ENCODE measurements at regions not wholly inside any gene's neighbourhood (a gene's known extent, or its start where the extent isn't known, plus 50 kb on each side); places are given as distances from the start of the nearest gene placed in this dataset.

DNA sequence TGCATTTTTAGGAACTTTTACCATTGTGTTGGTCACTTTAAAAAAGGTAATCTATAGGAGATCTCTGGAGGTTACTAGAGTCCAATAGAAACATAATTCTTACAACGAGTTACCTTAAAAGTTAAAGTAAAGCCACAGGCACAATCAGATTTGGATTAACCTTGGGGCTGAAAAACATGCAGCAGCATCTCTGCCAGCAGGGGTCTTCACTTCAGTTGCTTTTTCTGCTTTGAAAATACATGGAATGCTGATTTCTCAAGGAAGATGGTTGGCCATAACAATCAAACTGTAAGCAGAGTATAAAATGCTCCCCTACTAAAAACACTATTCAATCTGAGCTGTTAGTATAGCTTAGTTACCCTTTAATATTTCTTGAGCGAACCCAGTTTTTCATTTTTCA, 1072.3 kb upstream of the PCDH10 start:
- no peaks in the 10 kb centered on the region for H3K9me3 ChIP-seq
- no peaks in the 10 kb centered on the region for H3K27me3 ChIP-seq
- TF ChIP-seq, protein P1, sequence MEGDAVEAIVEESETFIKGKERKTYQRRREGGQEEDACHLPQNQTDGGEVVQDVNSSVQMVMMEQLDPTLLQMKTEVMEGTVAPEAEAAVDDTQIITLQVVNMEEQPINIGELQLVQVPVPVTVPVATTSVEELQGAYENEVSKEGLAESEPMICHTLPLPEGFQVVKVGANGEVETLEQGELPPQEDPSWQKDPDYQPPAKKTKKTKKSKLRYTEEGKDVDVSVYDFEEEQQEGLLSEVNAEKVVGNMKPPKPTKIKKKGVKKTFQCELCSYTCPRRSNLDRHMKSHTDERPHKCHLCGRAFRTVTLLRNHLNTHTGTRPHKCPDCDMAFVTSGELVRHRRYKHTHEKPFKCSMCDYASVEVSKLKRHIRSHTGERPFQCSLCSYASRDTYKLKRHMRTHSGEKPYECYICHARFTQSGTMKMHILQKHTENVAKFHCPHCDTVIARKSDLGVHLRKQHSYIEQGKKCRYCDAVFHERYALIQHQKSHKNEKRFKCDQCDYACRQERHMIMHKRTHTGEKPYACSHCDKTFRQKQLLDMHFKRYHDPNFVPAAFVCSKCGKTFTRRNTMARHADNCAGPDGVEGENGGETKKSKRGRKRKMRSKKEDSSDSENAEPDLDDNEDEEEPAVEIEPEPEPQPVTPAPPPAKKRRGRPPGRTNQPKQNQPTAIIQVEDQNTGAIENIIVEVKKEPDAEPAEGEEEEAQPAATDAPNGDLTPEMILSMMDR (IDR thresholded peaks at IDR 0.05), result no peak
- H3K27ac ChIP-seq, result no peak overlapping the region
- H3K36me3 ChIP-seq, result no peaks in the 10 kb centered on the region
- H3K4me1 ChIP-seq, result no peaks in the 10 kb centered on the region
- DNase-seq (ENCODE audit: low spot score), result no peak
- H3K4me3 ChIP-seq, result no peak overlapping the region

DNA sequence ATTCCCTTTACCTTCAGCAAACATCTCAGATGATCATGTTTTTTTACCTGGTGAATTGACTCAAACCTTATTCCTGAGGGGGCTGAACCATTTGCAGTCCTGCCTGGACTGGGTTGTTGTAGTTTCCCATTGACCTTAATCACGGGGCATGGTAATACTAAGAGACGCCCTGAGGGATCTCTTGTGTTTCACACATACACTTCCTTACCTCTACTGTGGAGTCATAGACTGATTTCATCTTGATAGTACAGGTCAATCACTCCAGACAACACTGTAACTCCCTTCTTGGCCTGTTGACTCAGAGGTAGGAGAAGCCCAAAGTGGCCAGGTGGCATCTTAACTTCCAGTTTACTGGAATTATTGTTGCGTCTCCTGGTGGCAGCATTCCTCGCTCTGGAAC, 1064.0 kb upstream of the PCDH10 start:
- H3K4me3 ChIP-seq, result no peak overlapping the region
- no peak for DNase-seq (ENCODE audit: low spot score)
- no peaks in the 10 kb centered on the region for H3K36me3 ChIP-seq
- H3K27ac ChIP-seq, result no peak overlapping the region
- H3K9me3 ChIP-seq, result no peaks in the 10 kb centered on the region
- no peaks in the 10 kb centered on the region for H3K4me1 ChIP-seq
- TF ChIP-seq, protein P1 (IDR thresholded peaks at IDR 0.05), result no peak
- H3K27me3 ChIP-seq, result no peaks in the 10 kb centered on the region

DNA sequence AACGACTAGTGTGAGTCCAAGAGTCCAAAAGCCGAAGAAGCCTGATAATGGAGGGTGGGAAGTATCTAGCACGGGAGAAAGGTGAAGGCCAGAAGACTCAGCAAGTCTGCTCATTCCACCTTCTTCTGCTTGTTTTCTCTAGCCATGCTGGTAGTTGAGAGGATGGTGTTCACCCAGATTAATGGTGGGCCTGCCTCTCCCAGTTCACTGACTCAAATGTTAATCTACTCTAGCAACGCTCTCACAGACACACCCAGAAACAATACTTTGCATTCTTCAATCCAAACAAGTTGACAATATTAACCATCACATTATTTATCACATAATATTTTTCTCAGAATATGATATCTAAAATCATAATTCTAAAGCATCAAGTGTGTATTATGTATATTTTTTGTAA, 1055.1 kb upstream of the PCDH10 start:
- no peak for DNase-seq (ENCODE audit: low spot score)
- Histone ChIP-seq H3K27ac (no peak overlapping the region), H3K9me3 (no peaks in the 10 kb centered on the region), H3K36me3 (no peaks in the 10 kb centered on the region), H3K4me3 (no peak overlapping the region), H3K4me1 (no peaks in the 10 kb centered on the region), H3K27me3 (no peaks in the 10 kb centered on the region)
- TF ChIP-seq, protein P1 (IDR thresholded peaks at IDR 0.05), result no peak

DNA sequence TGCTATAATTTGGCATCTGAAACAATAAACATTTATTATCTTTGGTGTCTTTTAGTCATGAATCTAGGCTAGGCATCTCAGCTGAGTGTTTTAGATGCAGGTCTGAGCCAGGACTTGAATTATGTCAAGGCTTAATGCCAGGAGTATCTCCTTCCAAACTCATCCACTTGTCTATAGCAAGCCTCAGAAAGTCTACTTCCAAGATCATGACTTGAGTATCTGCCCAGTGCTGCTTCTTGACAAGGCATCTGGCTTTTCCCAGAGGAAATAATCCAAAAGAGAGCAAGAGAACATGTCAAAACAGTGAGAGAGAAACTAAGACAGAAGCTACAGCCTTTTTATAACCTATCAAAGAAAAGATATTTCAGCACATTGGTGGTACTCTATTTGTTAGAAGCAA, 1052.1 kb upstream of the PCDH10 start:
- no peaks in the 10 kb centered on the region for H3K4me1 ChIP-seq
- no peak overlapping the region for H3K4me3 ChIP-seq
- DNase-seq (ENCODE audit: low spot score), result no peak
- no peaks in the 10 kb centered on the region for H3K9me3 ChIP-seq
- no peak overlapping the region for H3K27ac ChIP-seq
- TF ChIP-seq, protein P1 (IDR thresholded peaks at IDR 0.05), result no peak
- no peaks in the 10 kb centered on the region for H3K36me3 ChIP-seq
- H3K27me3 ChIP-seq, result no peaks in the 10 kb centered on the region

DNA sequence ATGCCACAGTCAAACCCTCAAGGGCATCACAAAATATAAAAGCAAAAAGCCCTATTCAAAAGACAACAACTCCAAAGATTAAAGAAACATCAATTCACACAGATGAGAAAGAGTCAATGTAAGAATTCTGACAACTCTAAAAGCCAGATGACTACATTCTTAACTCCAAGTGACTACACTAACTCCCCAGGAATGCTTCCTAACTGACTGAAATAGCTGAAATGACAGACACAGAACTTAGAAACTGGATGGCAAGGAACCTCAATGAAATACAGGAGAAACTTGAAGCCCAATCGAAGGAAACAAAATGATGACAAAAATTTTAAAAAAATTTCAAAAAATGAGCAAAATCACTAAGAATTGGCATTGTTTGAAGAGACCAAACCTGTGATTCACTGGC, 1047.6 kb upstream of the PCDH10 start:
- Histone ChIP-seq H3K36me3 (no peaks in the 10 kb centered on the region), H3K4me1 (no peaks in the 10 kb centered on the region), H3K27me3 (no peaks in the 10 kb centered on the region), H3K27ac (no peak overlapping the region), H3K9me3 (no peaks in the 10 kb centered on the region), H3K4me3 (no peak overlapping the region)
- TF ChIP-seq, protein P1 (IDR thresholded peaks at IDR 0.05), result no peak
- DNase-seq (ENCODE audit: low spot score), result no peak

DNA sequence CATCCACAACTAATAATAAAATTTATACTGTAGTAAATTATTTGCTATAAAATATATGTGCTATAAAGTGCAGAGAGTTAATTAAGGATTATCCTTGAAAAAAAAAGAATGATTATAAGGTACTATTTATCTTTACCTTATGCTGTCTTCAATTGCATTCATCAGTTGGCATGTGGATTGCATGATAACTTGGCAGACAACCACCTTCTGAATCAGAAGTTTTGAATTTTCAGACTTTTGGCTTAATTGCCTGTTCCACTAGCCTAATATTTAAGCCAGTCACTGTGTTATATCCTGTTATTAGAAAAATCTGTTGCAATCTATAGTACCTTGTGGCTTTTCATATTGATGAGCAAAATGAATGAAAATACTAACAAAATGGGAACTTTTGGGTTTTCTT, 1040.3 kb upstream of the PCDH10 start:
- no peaks in the 10 kb centered on the region for H3K4me1 ChIP-seq
- TF ChIP-seq, protein P1 (IDR thresholded peaks at IDR 0.05), result no peak
- H3K36me3 ChIP-seq, result no peaks in the 10 kb centered on the region
- H3K27me3 ChIP-seq, result no peaks in the 10 kb centered on the region
- DNase-seq (ENCODE audit: low spot score), result no peak
- no peak overlapping the region for H3K27ac ChIP-seq
- H3K4me3 ChIP-seq, result no peak overlapping the region
- H3K9me3 ChIP-seq, result no peaks in the 10 kb centered on the region

Data from right atrium auricular region (tissue), 2 donors.